Endodermal cell (in vitro differentiated cells): ENCODE measurements at regions not wholly inside any gene's neighbourhood (a gene's known extent, or its start where the extent isn't known, plus 50 kb on each side); places are given as distances from the start of the nearest gene placed in this dataset.

ENCODE experiments used
- DNase-seq: peaks from one replicate; pipeline ENCODE4 v3.0.0-alpha.2; 2017
- H3K27ac ChIP-seq: 2 replicates; pipeline ENCODE4 v1.5.1; 2013; ENCODE audit warnings: mild to moderate bottlenecking, low read depth, low read length, moderate library complexity
- H3K27me3 ChIP-seq: 2 replicates; pipeline ENCODE4 v1.6.1; 2013; ENCODE audit warnings: mild to moderate bottlenecking, low read length, moderate library complexity; ENCODE audit not compliant: insufficient read depth, control insufficient read depth, poor library complexity, severe bottlenecking
- H3K36me3 ChIP-seq: 2 replicates; pipeline ENCODE4 v1.7.0; 2013; ENCODE audit warnings: mild to moderate bottlenecking, low read length, moderate library complexity; ENCODE audit not compliant: control insufficient read depth, insufficient read depth
- H3K4me1 ChIP-seq: one replicate; pipeline ENCODE4 v1.7.0; 2013; ENCODE audit warnings: low read length; ENCODE audit not compliant: control insufficient read depth, insufficient read depth
- H3K4me3 ChIP-seq: 2 replicates; pipeline ENCODE4 v1.5.1; 2013; ENCODE audit warnings: mild to moderate bottlenecking, low read length, moderate library complexity
- H3K9ac ChIP-seq: 2 replicates; pipeline ENCODE4 v1.6.1; 2013; ENCODE audit warnings: mild to moderate bottlenecking, low read length, moderate library complexity; ENCODE audit not compliant: poor library complexity, severe bottlenecking; ENCODE audit errors: extremely low read depth
- H3K9me3 ChIP-seq: 2 replicates; pipeline ENCODE4 v1.6.1; 2013; ENCODE audit warnings: mild to moderate bottlenecking, low read length, moderate library complexity; ENCODE audit not compliant: control insufficient read depth
- H3K27ac Mint-ChIP-seq: 2 replicates; pipeline ENCODE4 v1.8.0; 2020; ENCODE audit warnings: mixed read lengths
- H3K27me3 Mint-ChIP-seq: 2 replicates; pipeline ENCODE4 v1.8.0; 2021; ENCODE audit warnings: mild to moderate bottlenecking, mixed read lengths; ENCODE audit not compliant: insufficient read depth
- H3K36me3 Mint-ChIP-seq: 2 replicates; pipeline ENCODE4 v1.8.0; 2020; ENCODE audit warnings: low read depth, mixed read lengths
- H3K4me1 Mint-ChIP-seq: 2 replicates; pipeline ENCODE4 v1.8.0; 2020; ENCODE audit warnings: mixed read lengths
- H3K4me3 Mint-ChIP-seq: 2 replicates; pipeline ENCODE4 v1.8.0; 2020; ENCODE audit warnings: mild to moderate bottlenecking, moderate library complexity, mixed read lengths
- H3K9me3 Mint-ChIP-seq: 2 replicates; pipeline ENCODE4 v1.8.0; 2020; ENCODE audit warnings: mild to moderate bottlenecking, mixed read lengths
- CTCF ChIP-seq: fragments of 200-600 bp; sonication (generic); conservative IDR thresholded peaks from 2 replicates; pipeline ENCODE4 v1.5.0; 2021; ENCODE audit warnings: antibody characterized with exemption, mild to moderate bottlenecking
- WGBS, 2 experiments: methylation state at CpG; one replicate each; pipeline versions ENCODE4 v1.1.5 to v1.1.7; 2013; ENCODE audit warnings: missing lambda C conversion rate in 2 of 2, mixed read lengths in 1 of 2; ENCODE audit not compliant: insufficient coverage in 1 of 2, insufficient read length in 1 of 2; 5-methylcytosine and 5-hydroxymethylcytosine counted together

- DNase-seq, result peak; percentile 34
- H3K4me3 Mint-ChIP-seq, result no peak overlapping the region
- H3K4me1 Mint-ChIP-seq, result peaks cover 20% of the 10 kb centered on the region
- peaks cover 16% of the 10 kb centered on the region for H3K9me3 Mint-ChIP-seq
- no peaks in the 10 kb centered on the region for H3K27me3 ChIP-seq
- no peaks in the 10 kb centered on the region for H3K36me3 ChIP-seq
- H3K36me3 Mint-ChIP-seq, result no peaks in the 10 kb centered on the region
- H3K4me1 ChIP-seq, result peaks cover 9% of the 10 kb centered on the region
- H3K27ac Mint-ChIP-seq, result no peak overlapping the region
- peaks cover 11% of the 10 kb centered on the region for H3K9me3 ChIP-seq
- WGBS, 2 experiments, result 70 to 87% methylated on average over 4 to 7 of the region's 7 CpGs
- H3K27ac ChIP-seq, result no peak overlapping the region
- TF ChIP-seq CTCF, result no peak
- peaks cover 2% of the 10 kb centered on the region for H3K27me3 Mint-ChIP-seq
- no peak overlapping the region for H3K4me3 ChIP-seq
- no peak overlapping the region for H3K9ac ChIP-seq
Observed at GRCh38 chr7:45979275-45980180, 58.5 kb upstream of the IGFBP3 start.

DNA sequence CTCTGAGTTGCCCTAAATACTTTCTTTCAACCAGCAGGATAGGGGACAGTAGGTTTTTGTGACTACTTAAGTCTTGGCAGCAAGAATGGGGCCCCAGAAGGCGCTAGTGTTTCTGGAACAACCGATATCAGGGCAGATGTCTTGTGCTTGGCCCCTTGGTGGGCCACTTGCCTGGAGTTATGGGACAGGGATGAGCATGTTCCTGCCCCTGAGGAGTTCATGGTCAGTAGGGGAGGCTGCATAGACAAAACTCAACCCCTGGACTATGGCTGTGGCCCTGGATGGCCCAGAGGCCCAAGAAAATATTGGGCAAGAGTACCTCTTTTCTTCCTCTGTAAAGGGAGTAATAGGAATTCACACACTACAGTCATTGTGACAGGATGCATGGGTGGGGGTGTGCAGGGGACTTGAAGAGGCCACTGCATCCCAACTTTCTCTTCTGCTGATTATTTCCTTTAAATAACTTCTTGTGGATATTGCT is 57.7 kb upstream of the IGFBP3 start:
- WGBS, 2 experiments, result 61 to 87% methylated on average over 2 of the region's 2 CpGs
- no peak for TF ChIP-seq CTCF
- H3K9me3 ChIP-seq, result peaks cover 11% of the 10 kb centered on the region
- H3K4me1 ChIP-seq, result peaks cover 9% of the 10 kb centered on the region
- H3K4me1 Mint-ChIP-seq, result peaks cover 16% of the 10 kb centered on the region
- no peaks in the 10 kb centered on the region for H3K27me3 ChIP-seq
- H3K27me3 Mint-ChIP-seq, result peaks cover 2% of the 10 kb centered on the region
- H3K4me3 ChIP-seq, result no peak overlapping the region
- no peaks in the 10 kb centered on the region for H3K36me3 ChIP-seq
- no peak overlapping the region for H3K27ac Mint-ChIP-seq
- no peak overlapping the region for H3K9ac ChIP-seq
- peak; percentile 49 for DNase-seq
- peak overlapping the region; percentile 68 for H3K27ac ChIP-seq
- peaks cover 16% of the 10 kb centered on the region for H3K9me3 Mint-ChIP-seq
- no peak overlapping the region for H3K4me3 Mint-ChIP-seq
- no peaks in the 10 kb centered on the region for H3K36me3 Mint-ChIP-seq

GRCh38 chr7:45978010-45978681 is 57.1 kb upstream of the IGFBP3 start:
- Histone ChIP-seq H3K36me3 (no peaks in the 10 kb centered on the region), H3K27ac (peak overlapping the region; percentile 68), H3K9ac (no peak overlapping the region), H3K27me3 (no peaks in the 10 kb centered on the region), H3K4me3 (no peak overlapping the region), H3K9me3 (peaks cover 11% of the 10 kb centered on the region), H3K4me1 (peaks cover 9% of the 10 kb centered on the region)
- Mint-ChIP-seq H3K36me3 (no peaks in the 10 kb centered on the region), H3K27ac (peak overlapping the region; percentile 57), H3K27me3 (peaks cover 2% of the 10 kb centered on the region), H3K9me3 (peaks cover 16% of the 10 kb centered on the region), H3K4me3 (no peak overlapping the region), H3K4me1 (peaks cover 16% of the 10 kb centered on the region)
- WGBS, 2 experiments, result 18 to 54% methylated on average over 6 to 11 of the region's 11 CpGs
- TF ChIP-seq CTCF, result no peak
- peak; percentile 85 for DNase-seq
